HUES6 (cell line): ENCODE measurements at regions not wholly inside any gene's neighbourhood (a gene's known extent, or its start where the extent isn't known, plus 50 kb on each side); places are given as distances from the start of the nearest gene placed in this dataset.

Source experiments
- H3K27ac ChIP-seq: 2 replicates; pipeline ENCODE4 v1.7.0; 2013; ENCODE audit warnings: low read depth, mild to moderate bottlenecking, low read length, inconsistent platforms
- H3K27me3 ChIP-seq: 2 replicates; pipeline ENCODE4 v1.6.1; 2013; ENCODE audit warnings: low read length; ENCODE audit not compliant: control insufficient read depth, insufficient read depth
- H3K36me3 ChIP-seq: 2 replicates; pipeline ENCODE4 v1.6.1; 2013; ENCODE audit warnings: low read length; ENCODE audit not compliant: control insufficient read depth, insufficient read depth
- H3K4me1 ChIP-seq: 2 replicates; pipeline ENCODE4 v1.6.1; 2013; ENCODE audit warnings: low read length; ENCODE audit not compliant: control insufficient read depth, insufficient read depth
- H3K4me3 ChIP-seq: 2 replicates; pipeline ENCODE4 v1.5.1; 2013; ENCODE audit warnings: low read depth, low read length
- H3K9ac ChIP-seq: one replicate; pipeline ENCODE4 v1.6.1; 2013; ENCODE audit warnings: mild to moderate bottlenecking, low read length
- H3K9me3 ChIP-seq: 2 replicates; pipeline ENCODE4 v1.6.1; 2013; ENCODE audit warnings: low read depth, low read length; ENCODE audit not compliant: control insufficient read depth, insufficient read depth

DNA sequence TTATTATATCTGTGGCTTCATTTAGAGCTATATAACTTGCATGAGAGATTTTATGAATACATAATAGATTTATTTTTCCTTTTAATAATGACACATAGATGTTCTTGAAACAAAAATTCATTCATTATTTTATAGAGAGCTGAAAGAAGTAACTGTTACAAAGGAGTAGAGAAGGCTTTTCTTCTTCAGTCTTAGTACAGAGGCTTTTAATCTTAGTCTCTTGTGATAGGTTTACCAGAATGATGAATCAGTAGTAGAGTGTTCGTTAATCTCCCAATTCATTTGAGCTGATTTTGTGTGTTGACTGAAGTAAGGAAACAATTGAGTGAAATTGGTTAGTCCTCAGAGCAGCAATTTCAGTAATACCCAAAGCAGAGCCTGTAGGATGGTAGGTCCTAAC lies 1284.1 kb upstream of the ACO1 start:
- H3K9me3 ChIP-seq, result no peaks in the 10 kb centered on the region
- H3K9ac ChIP-seq, result no peak overlapping the region
- H3K27me3 ChIP-seq, result no peaks in the 10 kb centered on the region
- H3K36me3 ChIP-seq, result no peaks in the 10 kb centered on the region
- H3K27ac ChIP-seq, result no peak overlapping the region
- no peak overlapping the region for H3K4me3 ChIP-seq
- no peaks in the 10 kb centered on the region for H3K4me1 ChIP-seq

DNA sequence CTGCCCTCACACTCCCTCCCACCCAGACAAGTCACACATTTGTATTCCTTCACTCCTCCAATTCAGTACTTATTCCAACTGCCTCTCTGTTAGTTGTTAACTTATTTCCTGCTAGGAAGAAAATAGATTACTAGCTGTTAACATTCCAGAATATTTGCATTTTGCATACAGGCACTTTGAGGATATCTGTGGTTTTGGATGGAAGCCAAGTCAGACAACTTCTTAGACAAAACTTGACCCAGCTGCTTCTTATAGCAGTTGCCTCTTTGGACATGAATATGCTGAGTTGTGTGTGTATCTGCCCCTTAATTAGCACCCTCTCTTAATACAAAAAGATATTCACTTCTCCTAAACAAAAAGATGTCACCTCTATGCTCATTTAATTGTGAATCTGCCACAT lies 1280.6 kb upstream of the ACO1 start:
- no peak overlapping the region for H3K9ac ChIP-seq
- H3K36me3 ChIP-seq, result no peaks in the 10 kb centered on the region
- no peak overlapping the region for H3K4me3 ChIP-seq
- H3K4me1 ChIP-seq, result no peaks in the 10 kb centered on the region
- H3K27me3 ChIP-seq, result no peaks in the 10 kb centered on the region
- no peak overlapping the region for H3K27ac ChIP-seq
- no peaks in the 10 kb centered on the region for H3K9me3 ChIP-seq

DNA sequence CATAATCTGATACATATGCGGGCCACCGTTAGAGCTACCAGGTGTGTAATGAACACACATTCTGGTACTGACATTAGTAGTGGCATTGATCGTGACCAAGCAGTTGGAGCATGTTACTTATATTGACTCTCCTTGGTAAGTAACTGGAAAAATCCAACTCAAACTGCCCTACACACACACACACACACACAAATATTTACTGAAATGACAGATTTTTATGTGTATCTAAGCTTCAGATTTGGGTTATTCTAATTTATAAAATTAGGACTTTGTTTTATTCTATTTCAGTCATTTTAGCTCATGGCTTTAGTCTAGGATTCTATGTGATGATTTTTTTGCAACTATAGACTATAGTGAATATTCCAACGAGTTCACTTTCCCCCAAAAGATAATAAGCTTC lies 1280.2 kb upstream of the ACO1 start:
- H3K27me3 ChIP-seq, result no peaks in the 10 kb centered on the region
- H3K9me3 ChIP-seq, result no peaks in the 10 kb centered on the region
- no peak overlapping the region for H3K4me3 ChIP-seq
- H3K9ac ChIP-seq, result no peak overlapping the region
- H3K27ac ChIP-seq, result no peak overlapping the region
- no peaks in the 10 kb centered on the region for H3K36me3 ChIP-seq
- H3K4me1 ChIP-seq, result no peaks in the 10 kb centered on the region

DNA sequence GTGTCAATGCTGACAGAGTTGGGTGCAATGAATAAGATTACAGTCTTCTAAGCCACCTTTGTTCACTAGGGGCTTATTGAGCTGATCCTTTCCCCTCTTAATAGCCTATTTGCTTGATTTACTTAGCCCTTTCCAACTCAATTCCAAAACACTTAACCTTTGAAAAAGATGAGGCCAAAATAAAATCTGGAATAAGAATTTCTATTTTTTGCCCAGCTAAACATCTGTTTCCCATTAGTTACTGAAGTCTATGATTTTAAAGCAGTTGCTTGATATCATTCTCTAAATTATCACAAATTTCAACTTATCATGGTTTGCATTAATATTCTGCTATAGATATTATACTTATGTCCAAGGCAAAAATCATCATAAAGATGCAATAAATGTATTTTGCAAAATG lies 1272.0 kb upstream of the ACO1 start:
- H3K36me3 ChIP-seq, result no peaks in the 10 kb centered on the region
- no peaks in the 10 kb centered on the region for H3K9me3 ChIP-seq
- H3K9ac ChIP-seq, result no peak overlapping the region
- no peak overlapping the region for H3K4me3 ChIP-seq
- no peaks in the 10 kb centered on the region for H3K4me1 ChIP-seq
- H3K27ac ChIP-seq, result no peak overlapping the region
- no peaks in the 10 kb centered on the region for H3K27me3 ChIP-seq

DNA sequence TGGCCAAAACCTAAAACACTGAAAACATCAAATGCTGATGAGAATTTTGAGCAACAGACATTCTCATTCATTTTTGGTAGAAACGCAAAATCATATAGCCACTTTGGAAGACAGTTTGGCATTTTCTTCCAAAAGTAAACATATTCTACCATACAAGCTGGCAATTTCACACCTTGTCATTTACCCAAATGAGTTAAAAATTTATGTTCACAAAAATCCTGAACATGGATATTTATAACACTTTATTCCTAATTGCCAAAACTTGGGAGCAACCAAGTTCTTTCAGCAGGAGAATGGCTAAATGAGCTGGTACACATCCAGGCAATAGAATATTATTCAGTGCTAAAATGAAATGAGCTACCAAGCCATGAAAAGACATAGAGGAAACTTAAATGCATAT lies 1270.1 kb upstream of the ACO1 start:
- H3K9me3 ChIP-seq, result no peaks in the 10 kb centered on the region
- no peak overlapping the region for H3K27ac ChIP-seq
- no peaks in the 10 kb centered on the region for H3K27me3 ChIP-seq
- H3K9ac ChIP-seq, result no peak overlapping the region
- no peaks in the 10 kb centered on the region for H3K36me3 ChIP-seq
- H3K4me3 ChIP-seq, result no peak overlapping the region
- no peaks in the 10 kb centered on the region for H3K4me1 ChIP-seq

DNA sequence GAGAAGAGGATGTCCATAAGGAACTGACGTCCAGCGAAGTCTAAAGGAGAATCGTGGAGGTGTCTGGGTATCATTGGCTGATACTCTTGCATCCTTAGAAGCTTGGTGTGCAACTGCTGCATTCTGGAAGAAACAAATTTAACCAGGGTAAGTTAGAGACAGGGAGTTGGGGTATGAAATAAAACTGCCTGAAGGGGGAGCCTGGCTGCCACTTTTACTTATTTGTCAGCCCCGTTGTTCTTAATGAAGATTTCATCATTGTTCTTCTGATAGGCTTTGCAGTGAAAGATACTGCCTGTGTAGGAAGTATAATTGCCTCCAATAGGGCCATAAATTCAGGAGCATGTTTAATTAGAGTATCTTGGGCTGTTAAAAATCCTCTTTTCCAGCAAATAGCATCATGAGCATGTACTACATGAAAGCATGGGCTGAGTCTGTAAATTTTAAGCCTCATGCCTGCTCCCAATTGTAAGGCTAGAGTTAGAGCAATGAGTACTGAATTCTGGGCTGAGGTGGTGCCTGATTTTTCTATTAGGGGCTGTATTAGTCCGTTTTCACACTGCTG lies 1264.5 kb upstream of the ACO1 start:
- peaks cover 22% of the 10 kb centered on the region for H3K9me3 ChIP-seq
- no peaks in the 10 kb centered on the region for H3K36me3 ChIP-seq
- no peaks in the 10 kb centered on the region for H3K4me1 ChIP-seq
- H3K27me3 ChIP-seq, result no peaks in the 10 kb centered on the region
- no peak overlapping the region for H3K9ac ChIP-seq
- H3K4me3 ChIP-seq, result no peak overlapping the region
- H3K27ac ChIP-seq, result no peak overlapping the region

DNA sequence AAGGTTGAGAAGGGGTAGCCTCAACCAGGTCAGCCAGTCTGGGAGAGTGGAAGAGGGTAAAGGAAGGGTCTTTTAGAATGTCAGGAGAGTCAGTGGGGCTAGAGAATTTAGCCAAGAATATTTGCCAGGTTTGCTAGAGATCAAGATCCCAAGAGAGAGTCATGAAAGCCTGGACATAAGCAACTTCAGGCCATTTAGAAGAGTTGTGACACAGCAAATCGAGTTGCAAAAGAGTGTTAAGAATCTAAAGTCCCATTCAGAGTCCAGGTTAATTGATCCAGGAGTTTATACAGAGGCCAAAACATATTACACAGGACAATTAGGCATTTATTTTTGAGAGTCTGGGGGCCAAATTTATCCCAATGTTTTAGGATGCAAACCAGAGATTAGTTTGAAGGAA lies 1260.1 kb upstream of the ACO1 start:
- no peaks in the 10 kb centered on the region for H3K36me3 ChIP-seq
- H3K27me3 ChIP-seq, result no peaks in the 10 kb centered on the region
- peaks cover 24% of the 10 kb centered on the region for H3K9me3 ChIP-seq
- H3K4me1 ChIP-seq, result no peaks in the 10 kb centered on the region
- H3K4me3 ChIP-seq, result no peak overlapping the region
- H3K9ac ChIP-seq, result no peak overlapping the region
- H3K27ac ChIP-seq, result no peak overlapping the region

DNA sequence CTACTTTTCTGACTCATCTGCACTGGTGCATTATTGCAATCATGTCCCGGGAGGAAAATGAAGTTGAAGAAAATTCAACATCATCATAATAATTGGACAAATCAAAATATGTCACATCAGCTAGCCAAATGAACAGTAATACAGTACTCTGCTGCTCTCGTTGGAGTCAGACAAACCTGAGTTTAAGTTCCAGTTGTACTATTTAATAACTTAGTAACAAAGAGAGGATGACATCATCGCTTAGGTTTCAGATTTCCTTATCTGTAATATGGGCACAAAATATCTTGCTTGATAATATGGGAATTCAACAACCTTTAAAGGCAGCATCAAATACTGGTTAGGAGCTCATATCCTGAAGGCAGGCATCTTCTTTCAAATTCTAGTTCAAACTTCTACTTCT lies 1248.9 kb upstream of the ACO1 start:
- no peak overlapping the region for H3K27ac ChIP-seq
- no peak overlapping the region for H3K9ac ChIP-seq
- H3K4me3 ChIP-seq, result no peak overlapping the region
- no peaks in the 10 kb centered on the region for H3K4me1 ChIP-seq
- H3K27me3 ChIP-seq, result no peaks in the 10 kb centered on the region
- H3K9me3 ChIP-seq, result no peaks in the 10 kb centered on the region
- no peaks in the 10 kb centered on the region for H3K36me3 ChIP-seq

DNA sequence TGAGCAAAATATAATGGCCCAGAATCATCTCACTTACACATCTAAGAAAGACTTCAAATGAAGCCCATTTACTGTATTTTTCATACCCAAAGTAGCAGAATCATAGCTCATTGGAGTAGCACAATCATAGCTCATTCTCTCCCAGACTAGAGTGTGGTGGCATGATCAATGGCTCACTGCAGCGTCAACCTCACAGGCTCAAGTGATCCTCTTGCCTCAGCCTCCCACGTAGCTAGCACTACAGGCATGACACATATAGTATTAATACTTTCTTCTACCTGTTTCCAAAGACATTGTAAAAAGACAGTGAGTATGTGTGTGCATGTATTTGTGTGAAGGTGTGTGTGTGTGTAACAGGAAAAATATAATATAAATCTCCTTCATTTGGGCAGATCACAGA lies 1247.9 kb upstream of the ACO1 start:
- H3K9me3 ChIP-seq, result no peaks in the 10 kb centered on the region
- no peaks in the 10 kb centered on the region for H3K27me3 ChIP-seq
- H3K4me1 ChIP-seq, result no peaks in the 10 kb centered on the region
- H3K27ac ChIP-seq, result no peak overlapping the region
- no peaks in the 10 kb centered on the region for H3K36me3 ChIP-seq
- no peak overlapping the region for H3K4me3 ChIP-seq
- H3K9ac ChIP-seq, result no peak overlapping the region

DNA sequence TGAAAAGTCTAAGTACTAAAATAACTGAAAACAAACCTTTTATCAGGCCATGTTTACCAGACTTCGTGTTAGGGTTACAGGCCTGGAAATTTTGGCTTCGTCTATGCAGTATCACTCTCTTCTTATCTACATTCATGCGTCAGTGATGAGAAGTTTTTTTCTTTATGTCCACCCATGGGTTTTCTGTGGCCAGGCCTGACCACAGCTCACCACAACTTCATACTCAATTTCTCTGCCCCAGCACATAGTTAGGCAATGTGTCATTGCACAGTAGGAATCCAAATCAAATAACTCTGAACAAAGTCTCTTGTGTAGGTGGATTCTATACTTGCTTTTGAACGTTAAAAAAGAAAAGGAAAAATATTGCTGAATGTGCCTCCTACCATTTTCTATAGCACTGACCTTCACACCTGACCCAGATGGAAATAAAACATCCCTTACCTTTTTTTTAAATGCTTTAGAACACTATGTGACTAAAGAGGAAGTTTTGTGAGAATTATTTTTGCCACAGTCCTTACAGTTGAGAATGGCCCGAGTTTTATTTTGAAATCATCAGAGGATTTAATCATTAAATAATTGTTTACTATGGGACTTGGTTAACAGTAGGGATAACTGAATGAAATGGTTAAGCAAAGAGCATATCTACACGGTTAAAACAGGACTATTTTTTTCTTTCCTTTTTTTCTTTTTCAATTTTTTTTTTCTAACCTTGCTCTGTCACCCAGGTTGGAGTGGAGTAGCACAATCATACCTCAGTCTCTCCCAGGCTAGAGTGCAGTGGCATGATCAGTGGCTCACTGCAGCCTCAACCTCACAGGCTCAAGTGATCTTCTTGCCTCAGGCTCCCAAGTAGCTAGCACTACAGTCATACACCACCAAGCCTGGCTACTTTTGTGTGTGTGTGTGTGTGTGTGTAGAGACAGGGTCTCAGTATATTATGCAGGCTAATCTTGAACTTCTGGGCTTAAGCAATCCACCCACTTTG lies 1247.0 kb upstream of the ACO1 start:
- no peaks in the 10 kb centered on the region for H3K27me3 ChIP-seq
- no peaks in the 10 kb centered on the region for H3K9me3 ChIP-seq
- H3K36me3 ChIP-seq, result no peaks in the 10 kb centered on the region
- no peak overlapping the region for H3K27ac ChIP-seq
- no peaks in the 10 kb centered on the region for H3K4me1 ChIP-seq
- H3K4me3 ChIP-seq, result no peak overlapping the region
- H3K9ac ChIP-seq, result no peak overlapping the region

DNA sequence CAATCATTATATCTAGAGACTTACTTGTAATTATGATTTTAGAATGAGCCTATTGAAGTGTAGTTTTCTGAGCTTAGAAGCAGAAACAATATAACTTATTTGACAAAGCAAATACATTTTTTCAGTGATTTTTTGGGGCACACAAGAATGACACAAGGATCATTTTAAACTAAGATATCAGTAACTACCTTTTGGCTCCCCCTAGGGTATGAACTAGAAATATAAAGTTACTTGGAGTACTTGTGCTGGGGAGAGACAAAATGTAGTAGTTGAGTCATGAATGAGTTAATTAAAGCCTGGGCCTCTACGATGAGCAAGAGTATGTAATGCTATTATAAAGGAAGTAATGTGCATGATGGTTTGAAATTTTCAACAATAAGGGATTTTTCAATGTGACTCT lies 1244.1 kb upstream of the ACO1 start:
- Histone ChIP-seq H3K27ac (no peak overlapping the region), H3K9ac (no peak overlapping the region), H3K4me1 (no peaks in the 10 kb centered on the region), H3K9me3 (no peaks in the 10 kb centered on the region), H3K36me3 (no peaks in the 10 kb centered on the region), H3K27me3 (no peaks in the 10 kb centered on the region), H3K4me3 (no peak overlapping the region)
